ENCODE measurements at regions not wholly inside any gene's neighbourhood (a gene's known extent, or its start where the extent isn't known, plus 50 kb on each side); places are given as distances from the start of the nearest gene placed in this dataset.

DNA sequence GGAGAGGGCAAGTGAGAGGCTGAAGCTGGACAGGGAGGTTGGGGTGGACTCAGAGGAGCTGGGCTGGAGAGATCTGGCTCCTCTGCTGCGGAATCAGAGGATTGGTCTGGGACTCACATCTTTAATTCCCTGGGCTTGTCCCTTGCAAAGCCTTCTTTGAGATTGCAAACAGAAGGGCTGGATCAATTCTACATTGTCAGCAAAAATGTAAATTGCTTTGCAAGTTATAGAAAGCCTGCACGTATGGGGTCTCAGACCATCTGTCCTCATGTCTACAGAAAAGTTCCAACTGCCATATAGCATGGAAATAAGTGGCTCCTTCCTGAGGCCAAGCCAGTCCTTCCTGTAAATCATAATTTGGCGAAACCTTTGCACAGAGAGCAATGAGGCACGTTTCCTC lies 449.6 kb downstream of the UBE2NL start:
- TF ChIP-seq, protein P1, sequence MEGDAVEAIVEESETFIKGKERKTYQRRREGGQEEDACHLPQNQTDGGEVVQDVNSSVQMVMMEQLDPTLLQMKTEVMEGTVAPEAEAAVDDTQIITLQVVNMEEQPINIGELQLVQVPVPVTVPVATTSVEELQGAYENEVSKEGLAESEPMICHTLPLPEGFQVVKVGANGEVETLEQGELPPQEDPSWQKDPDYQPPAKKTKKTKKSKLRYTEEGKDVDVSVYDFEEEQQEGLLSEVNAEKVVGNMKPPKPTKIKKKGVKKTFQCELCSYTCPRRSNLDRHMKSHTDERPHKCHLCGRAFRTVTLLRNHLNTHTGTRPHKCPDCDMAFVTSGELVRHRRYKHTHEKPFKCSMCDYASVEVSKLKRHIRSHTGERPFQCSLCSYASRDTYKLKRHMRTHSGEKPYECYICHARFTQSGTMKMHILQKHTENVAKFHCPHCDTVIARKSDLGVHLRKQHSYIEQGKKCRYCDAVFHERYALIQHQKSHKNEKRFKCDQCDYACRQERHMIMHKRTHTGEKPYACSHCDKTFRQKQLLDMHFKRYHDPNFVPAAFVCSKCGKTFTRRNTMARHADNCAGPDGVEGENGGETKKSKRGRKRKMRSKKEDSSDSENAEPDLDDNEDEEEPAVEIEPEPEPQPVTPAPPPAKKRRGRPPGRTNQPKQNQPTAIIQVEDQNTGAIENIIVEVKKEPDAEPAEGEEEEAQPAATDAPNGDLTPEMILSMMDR (IDR thresholded peaks at IDR 0.05) = no peak
- no peak for TF ChIP-seq EZH2 (IDR thresholded peaks at IDR 0.05)
